OCI-LY3 (cell line): ENCODE measurements at regions not wholly inside any gene's neighbourhood (a gene's known extent, or its start where the extent isn't known, plus 50 kb on each side); places are given as distances from the start of the nearest gene placed in this dataset.

ENCODE experiments used
- H2AFZ ChIP-seq: fragments of 200-600, 300-600 bp; shearing (Covaris generic); 2 replicates; pipeline ENCODE4 v1.6.0; 2014; ENCODE audit warnings: antibody characterized with exemption, low read depth, low read length
- H3K27ac ChIP-seq: fragments of 200-600, 300-600 bp; sonication (generic); 2 replicates; pipeline ENCODE4 v1.5.1; 2014; ENCODE audit warnings: mild to moderate bottlenecking, low read length, moderate library complexity, mixed read lengths
- H3K27me3 ChIP-seq: fragments of 200-600, 300-600 bp; sonication (generic); 2 replicates; pipeline ENCODE4 v1.6.1; 2014; ENCODE audit warnings: low read depth, low read length, mixed read lengths
- H3K36me3 ChIP-seq: fragments of 200-600, 300-600 bp; sonication (generic); replicated peaks from 2 replicates; pipeline ENCODE3; 2014; ENCODE audit warnings: low read depth, low read length, mixed read lengths
- H3K4me1 ChIP-seq: fragments of 300-600, 200-600 bp; sonication (generic); 2 replicates; pipeline ENCODE4 v1.6.1; 2014; ENCODE audit warnings: low read length, mixed read lengths
- H3K4me2 ChIP-seq: fragments of 200-600, 300-600 bp; sonication (generic); 2 replicates; pipeline ENCODE4 v1.6.1; 2014; ENCODE audit warnings: low read length, mixed read lengths
- H3K4me3 ChIP-seq: fragments of 300-600, 200-600 bp; sonication (generic); 2 replicates; pipeline ENCODE4 v1.5.1; 2014; ENCODE audit warnings: antibody characterized with exemption, mild to moderate bottlenecking, low read length, moderate library complexity
- H3K79me2 ChIP-seq: fragments of 300-600, 200-600 bp; shearing (Covaris generic); 2 replicates; pipeline ENCODE4 v1.6.1; 2014; ENCODE audit warnings: mild to moderate bottlenecking, low read length, mixed read lengths
- H3K9ac ChIP-seq: fragments of 300-600, 200-600 bp; shearing (Covaris generic); 2 replicates; pipeline ENCODE4 v1.6.0; 2014; ENCODE audit warnings: mild to moderate bottlenecking, low read length, moderate library complexity
- H3K9me3 ChIP-seq: fragments of 200-600, 300-600 bp; shearing (Covaris generic); 2 replicates; pipeline ENCODE4 v1.6.1; 2014; ENCODE audit warnings: low read length, mixed read lengths; ENCODE audit not compliant: insufficient read depth
- H4K20me1 ChIP-seq: fragments of 200-600, 300-600 bp; sonication (generic); 2 replicates; pipeline ENCODE4 v1.6.1; 2016; ENCODE audit warnings: low read length, mixed read lengths; ENCODE audit not compliant: insufficient read depth
- EZH2phosphoT487 ChIP-seq: fragments of 200-600 bp; shearing (Covaris generic); IDR thresholded peaks from 2 replicates; pipeline ENCODE4 v1.6.1; 2018; ENCODE audit warnings: antibody characterized with exemption, mixed run types, low read depth
- TF ChIP-seq, protein P1 (sequence below): fragments of 200-600, 300-600 bp; sonication (generic); IDR thresholded peaks from 2 replicates; pipeline ENCODE4 v1.5.1; 2014; ENCODE audit warnings: antibody characterized with exemption, low read length, low read depth

GRCh38 chr2:237171396-237171795, 85.7 kb downstream of the COPS8 start:
- no peaks in the 10 kb centered on the region for H3K36me3 ChIP-seq
- H3K9me3 ChIP-seq = no peaks in the 10 kb centered on the region
- TF ChIP-seq EZH2phosphoT487 = no peak
- TF ChIP-seq, protein P1, sequence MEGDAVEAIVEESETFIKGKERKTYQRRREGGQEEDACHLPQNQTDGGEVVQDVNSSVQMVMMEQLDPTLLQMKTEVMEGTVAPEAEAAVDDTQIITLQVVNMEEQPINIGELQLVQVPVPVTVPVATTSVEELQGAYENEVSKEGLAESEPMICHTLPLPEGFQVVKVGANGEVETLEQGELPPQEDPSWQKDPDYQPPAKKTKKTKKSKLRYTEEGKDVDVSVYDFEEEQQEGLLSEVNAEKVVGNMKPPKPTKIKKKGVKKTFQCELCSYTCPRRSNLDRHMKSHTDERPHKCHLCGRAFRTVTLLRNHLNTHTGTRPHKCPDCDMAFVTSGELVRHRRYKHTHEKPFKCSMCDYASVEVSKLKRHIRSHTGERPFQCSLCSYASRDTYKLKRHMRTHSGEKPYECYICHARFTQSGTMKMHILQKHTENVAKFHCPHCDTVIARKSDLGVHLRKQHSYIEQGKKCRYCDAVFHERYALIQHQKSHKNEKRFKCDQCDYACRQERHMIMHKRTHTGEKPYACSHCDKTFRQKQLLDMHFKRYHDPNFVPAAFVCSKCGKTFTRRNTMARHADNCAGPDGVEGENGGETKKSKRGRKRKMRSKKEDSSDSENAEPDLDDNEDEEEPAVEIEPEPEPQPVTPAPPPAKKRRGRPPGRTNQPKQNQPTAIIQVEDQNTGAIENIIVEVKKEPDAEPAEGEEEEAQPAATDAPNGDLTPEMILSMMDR = no peak
- H3K9ac ChIP-seq = no peak overlapping the region
- H3K4me3 ChIP-seq = no peak overlapping the region
- no peak overlapping the region for H2AFZ ChIP-seq
- no peaks in the 10 kb centered on the region for H3K79me2 ChIP-seq
- H3K27ac ChIP-seq = no peak overlapping the region
- H3K4me2 ChIP-seq = no peak overlapping the region
- H3K4me1 ChIP-seq = no peaks in the 10 kb centered on the region
- H3K27me3 ChIP-seq = peaks cover 5% of the 10 kb centered on the region; the same call in 1 of the 2 replicates
- H4K20me1 ChIP-seq = no peaks in the 10 kb centered on the region

DNA sequence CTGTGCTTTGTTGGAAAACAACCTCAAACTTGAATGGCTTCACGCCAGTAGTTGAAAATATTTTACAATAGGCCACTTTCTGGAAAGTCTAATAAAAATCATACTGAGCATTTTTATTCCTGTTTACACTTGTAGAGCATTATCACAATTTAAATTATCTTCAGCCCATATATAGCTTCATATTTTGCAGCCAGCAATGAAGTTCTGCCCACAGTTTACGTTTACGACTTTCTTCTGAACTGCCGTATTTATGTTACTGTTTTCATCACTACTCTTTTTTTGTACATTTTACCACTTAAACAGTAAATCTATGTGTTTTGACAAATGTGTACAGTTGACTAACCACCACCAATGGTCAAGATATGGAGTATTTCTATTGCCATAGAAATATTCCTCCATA, 86.2 kb downstream of the COPS8 start:
- TF ChIP-seq, protein P1 = no peak
- no peak for TF ChIP-seq EZH2phosphoT487
- H3K4me2 ChIP-seq = no peak overlapping the region
- H3K4me3 ChIP-seq = no peak overlapping the region
- H3K36me3 ChIP-seq = no peaks in the 10 kb centered on the region
- no peaks in the 10 kb centered on the region for H4K20me1 ChIP-seq
- H3K27ac ChIP-seq = no peak overlapping the region
- no peak overlapping the region for H3K9ac ChIP-seq
- no peaks in the 10 kb centered on the region for H3K4me1 ChIP-seq
- peaks cover 1% of the 10 kb centered on the region; the same call in 1 of the 2 replicates for H3K27me3 ChIP-seq
- H2AFZ ChIP-seq = no peak overlapping the region
- H3K9me3 ChIP-seq = no peaks in the 10 kb centered on the region
- no peaks in the 10 kb centered on the region for H3K79me2 ChIP-seq

GRCh38 chr2:237177052-237177451, 91.4 kb downstream of the COPS8 start:
- no peaks in the 10 kb centered on the region for H4K20me1 ChIP-seq
- no peak for TF ChIP-seq EZH2phosphoT487
- H3K27me3 ChIP-seq = no peaks in the 10 kb centered on the region
- H3K79me2 ChIP-seq = no peaks in the 10 kb centered on the region
- H3K9ac ChIP-seq = no peak overlapping the region
- H2AFZ ChIP-seq = no peak overlapping the region
- no peak overlapping the region for H3K27ac ChIP-seq
- no peak overlapping the region for H3K4me3 ChIP-seq
- no peaks in the 10 kb centered on the region for H3K9me3 ChIP-seq
- H3K36me3 ChIP-seq = no peaks in the 10 kb centered on the region
- no peaks in the 10 kb centered on the region for H3K4me1 ChIP-seq
- no peak overlapping the region for H3K4me2 ChIP-seq

- no peak overlapping the region for H3K9ac ChIP-seq
- H3K27ac ChIP-seq = no peak overlapping the region
- H3K36me3 ChIP-seq = no peaks in the 10 kb centered on the region
- no peaks in the 10 kb centered on the region for H3K4me1 ChIP-seq
- no peaks in the 10 kb centered on the region for H4K20me1 ChIP-seq
- H3K79me2 ChIP-seq = no peaks in the 10 kb centered on the region
- H2AFZ ChIP-seq = no peak overlapping the region
- H3K9me3 ChIP-seq = no peaks in the 10 kb centered on the region
- no peak overlapping the region for H3K4me3 ChIP-seq
- no peak overlapping the region for H3K4me2 ChIP-seq
- no peaks in the 10 kb centered on the region for H3K27me3 ChIP-seq
- no peak for TF ChIP-seq EZH2phosphoT487
- TF ChIP-seq, protein P1 = no peak
Observed at GRCh38 chr2:237177986-237178385, 92.3 kb downstream of the COPS8 start.

DNA sequence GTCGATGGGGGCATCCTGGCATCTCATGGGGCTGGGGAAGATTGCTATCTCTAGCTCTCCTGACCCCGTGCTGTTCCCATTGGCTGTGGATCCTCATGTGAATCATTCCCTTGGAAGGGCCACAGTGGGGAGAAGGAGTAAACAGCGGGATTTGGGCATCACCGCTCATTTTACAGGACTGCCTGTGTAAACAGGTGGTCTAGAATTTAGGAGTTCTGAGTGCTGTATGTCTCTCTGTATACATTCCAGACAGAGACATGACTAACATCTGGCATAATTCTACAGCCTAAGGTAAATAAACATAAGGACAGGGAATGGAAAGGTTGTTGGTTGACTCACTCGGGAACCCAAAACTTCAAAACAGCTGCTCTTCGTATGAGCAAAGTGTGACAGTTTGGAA, 92.7 kb downstream of the COPS8 start:
- H3K4me1 ChIP-seq = no peaks in the 10 kb centered on the region
- no peak overlapping the region for H2AFZ ChIP-seq
- no peak overlapping the region for H3K27ac ChIP-seq
- TF ChIP-seq, protein P1 = no peak
- TF ChIP-seq EZH2phosphoT487 = no peak
- no peaks in the 10 kb centered on the region for H3K27me3 ChIP-seq
- H3K79me2 ChIP-seq = no peaks in the 10 kb centered on the region
- H3K4me2 ChIP-seq = no peak overlapping the region
- no peak overlapping the region for H3K4me3 ChIP-seq
- no peaks in the 10 kb centered on the region for H3K36me3 ChIP-seq
- no peaks in the 10 kb centered on the region for H4K20me1 ChIP-seq
- no peaks in the 10 kb centered on the region for H3K9me3 ChIP-seq
- no peak overlapping the region for H3K9ac ChIP-seq
